HG03139 (cell line): ENCODE measurements at regions not wholly inside any gene's neighbourhood (a gene's known extent, or its start where the extent isn't known, plus 50 kb on each side); places are given as distances from the start of the nearest gene placed in this dataset.

Experiments used
- ATAC-seq: cut with Tn5 transposase; IDR thresholded peaks from one replicate; pipeline ENCODE4 v1.9.1; 2021; ENCODE audit not compliant: unreplicated experiment

- no peak for ATAC-seq
Measured at GRCh38 chr4:17124767-17125166, 226.3 kb upstream of the LDB2 start.

- no peak for ATAC-seq
Measured at GRCh38 chr4:17120761-17121160, 222.3 kb upstream of the LDB2 start.

- no peak for ATAC-seq
Measured at GRCh38 chr4:17117746-17118145, 219.3 kb upstream of the LDB2 start.

- ATAC-seq: no peak
Measured at GRCh38 chr4:17115583-17115982, 217.1 kb upstream of the LDB2 start.

GRCh38 chr4:17112292-17112659, 213.8 kb upstream of the LDB2 start:
- ATAC-seq: no peak

- no peak for ATAC-seq
Measured at GRCh38 chr4:17109126-17109525, 210.7 kb upstream of the LDB2 start.

- no peak for ATAC-seq
Measured at GRCh38 chr4:17103231-17103630, 204.8 kb upstream of the LDB2 start.

- ATAC-seq: no peak
Measured at GRCh38 chr4:17098996-17099395, 200.6 kb upstream of the LDB2 start.

GRCh38 chr4:17098401-17098800, 200.0 kb upstream of the LDB2 start:
- no peak for ATAC-seq

GRCh38 chr4:17097362-17097761, 198.9 kb upstream of the LDB2 start:
- ATAC-seq: no peak

GRCh38 chr4:17096692-17097091, 198.2 kb upstream of the LDB2 start:
- no peak for ATAC-seq

- ATAC-seq: no peak
Measured at GRCh38 chr4:17095771-17096170, 197.3 kb upstream of the LDB2 start.

- ATAC-seq: no peak
Measured at GRCh38 chr4:17094876-17095210, 196.4 kb upstream of the LDB2 start.

- no peak for ATAC-seq
Measured at GRCh38 chr4:17094159-17094875, 195.9 kb upstream of the LDB2 start.

- ATAC-seq: no peak
Measured at GRCh38 chr4:17093481-17093880, 195.0 kb upstream of the LDB2 start.

- peak; percentile 81 for ATAC-seq
Measured at GRCh38 chr4:17092736-17093437, 194.4 kb upstream of the LDB2 start.

GRCh38 chr4:17091104-17091503, 192.7 kb upstream of the LDB2 start:
- ATAC-seq: no peak

GRCh38 chr4:17090063-17090462, 191.6 kb upstream of the LDB2 start:
- ATAC-seq: no peak

- no peak for ATAC-seq
Measured at GRCh38 chr4:17085416-17085815, 187.0 kb upstream of the LDB2 start.

- no peak for ATAC-seq
Measured at GRCh38 chr4:17082186-17082585, 183.7 kb upstream of the LDB2 start.

GRCh38 chr4:17081179-17081578, 182.7 kb upstream of the LDB2 start:
- no peak for ATAC-seq

- no peak for ATAC-seq
Measured at GRCh38 chr4:17077105-17077504, 178.7 kb upstream of the LDB2 start.

- no peak for ATAC-seq
Measured at GRCh38 chr4:17072483-17072882, 174.0 kb upstream of the LDB2 start.
